ENCODE measurements at regions not wholly inside any gene's neighbourhood (a gene's known extent, or its start where the extent isn't known, plus 50 kb on each side); places are given as distances from the start of the nearest gene placed in this dataset.
A peak's percentile ranks its signal among the peaks of the same experiment; 100 is the strongest.

DNA sequence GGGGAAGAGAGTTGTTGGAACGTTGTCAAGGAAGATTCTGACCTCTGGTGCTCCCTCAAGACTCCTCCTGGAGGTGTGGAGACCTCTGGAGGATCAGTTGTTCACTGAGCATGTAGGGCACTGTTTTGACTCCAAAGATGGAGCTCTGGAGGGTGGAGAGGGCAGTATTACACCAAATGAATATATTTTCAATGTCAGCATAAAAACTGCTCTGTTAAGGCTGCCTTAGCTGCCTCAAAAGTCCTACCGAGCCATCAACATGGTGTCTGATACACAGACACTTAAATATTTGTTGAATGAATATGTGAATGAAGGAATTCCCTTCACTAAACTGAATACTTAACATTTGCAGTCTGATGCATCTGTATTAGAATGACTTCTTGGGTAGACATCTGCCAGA is 144.2 kb upstream of the SPON1 start:
- TF ChIP-seq POLR2A (IDR thresholded peaks at IDR 0.05), result no peak
- TF ChIP-seq, protein P1, sequence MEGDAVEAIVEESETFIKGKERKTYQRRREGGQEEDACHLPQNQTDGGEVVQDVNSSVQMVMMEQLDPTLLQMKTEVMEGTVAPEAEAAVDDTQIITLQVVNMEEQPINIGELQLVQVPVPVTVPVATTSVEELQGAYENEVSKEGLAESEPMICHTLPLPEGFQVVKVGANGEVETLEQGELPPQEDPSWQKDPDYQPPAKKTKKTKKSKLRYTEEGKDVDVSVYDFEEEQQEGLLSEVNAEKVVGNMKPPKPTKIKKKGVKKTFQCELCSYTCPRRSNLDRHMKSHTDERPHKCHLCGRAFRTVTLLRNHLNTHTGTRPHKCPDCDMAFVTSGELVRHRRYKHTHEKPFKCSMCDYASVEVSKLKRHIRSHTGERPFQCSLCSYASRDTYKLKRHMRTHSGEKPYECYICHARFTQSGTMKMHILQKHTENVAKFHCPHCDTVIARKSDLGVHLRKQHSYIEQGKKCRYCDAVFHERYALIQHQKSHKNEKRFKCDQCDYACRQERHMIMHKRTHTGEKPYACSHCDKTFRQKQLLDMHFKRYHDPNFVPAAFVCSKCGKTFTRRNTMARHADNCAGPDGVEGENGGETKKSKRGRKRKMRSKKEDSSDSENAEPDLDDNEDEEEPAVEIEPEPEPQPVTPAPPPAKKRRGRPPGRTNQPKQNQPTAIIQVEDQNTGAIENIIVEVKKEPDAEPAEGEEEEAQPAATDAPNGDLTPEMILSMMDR (IDR thresholded peaks at IDR 0.05), result no peak
- no peaks in the 10 kb centered on the region for H3K36me3 ChIP-seq
- H3K4me1 ChIP-seq, result no peaks in the 10 kb centered on the region
- H3K9me3 ChIP-seq, result peaks cover 0 to 5% (median 0%) of the 10 kb centered on the region in 3 donors
- H3K4me3 ChIP-seq, result no peak overlapping the region
- no peak for DNase-seq
- intact Hi-C loops (cut with DNase I), result no loop called here
- peaks cover 0 to 10% (median 0%) of the 10 kb centered on the region in 4 donors for H3K27me3 ChIP-seq
- H3K27ac ChIP-seq, result no peak overlapping the region
- WGBS, 2 donors, result 34 to 46% methylated on average over 2 of the region's 2 CpGs

DNA sequence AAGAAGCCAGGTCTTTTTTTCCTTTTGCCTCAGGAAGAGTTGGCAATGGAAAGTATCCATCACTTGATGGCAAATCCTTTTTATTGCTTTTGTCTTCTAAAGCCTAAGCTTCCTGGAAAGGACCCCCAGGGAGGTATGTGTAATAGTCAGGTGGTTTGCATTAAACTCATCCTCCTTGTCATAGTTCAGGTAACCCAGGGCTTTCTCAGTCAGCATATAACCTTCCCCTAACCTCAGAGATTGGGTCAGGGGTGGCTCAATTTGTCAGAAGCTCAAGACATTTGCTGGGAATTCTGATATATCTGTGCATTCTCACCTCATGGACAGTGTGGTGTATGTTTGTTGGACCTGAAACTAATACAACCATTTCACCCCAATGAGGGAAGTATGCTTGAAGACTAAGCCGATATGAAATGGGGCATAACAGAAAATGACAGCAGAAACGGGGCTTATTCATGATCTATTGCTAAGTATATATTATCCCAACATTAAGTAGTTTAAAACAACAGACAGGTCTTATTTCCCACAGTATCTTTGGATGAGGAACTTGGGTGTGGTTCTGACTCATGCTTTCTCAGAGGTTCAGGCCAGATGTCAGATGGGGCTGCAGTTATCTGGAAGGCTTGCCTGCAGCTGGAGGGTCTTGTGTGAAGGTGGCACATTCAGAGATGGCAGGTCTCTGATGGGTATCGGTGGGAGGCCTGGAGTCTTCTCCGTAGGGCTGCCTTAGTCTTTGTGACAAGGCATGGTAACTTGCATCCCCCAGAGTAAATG is 135.8 kb upstream of the SPON1 start:
- H3K9me3 ChIP-seq, result no peaks in the 10 kb centered on the region
- H3K36me3 ChIP-seq, result no peaks in the 10 kb centered on the region
- intact Hi-C loops (cut with DNase I), result no loop called here
- H3K4me3 ChIP-seq, result no peak overlapping the region
- TF ChIP-seq, protein P1 (IDR thresholded peaks at IDR 0.05), result no peak
- no peak for TF ChIP-seq POLR2A (IDR thresholded peaks at IDR 0.05)
- WGBS, 2 donors, result 41 to 46% methylated on average over 4 of the region's 4 CpGs
- no peak overlapping the region for H3K27ac ChIP-seq
- no peaks in the 10 kb centered on the region for H3K27me3 ChIP-seq
- H3K4me1 ChIP-seq, result peaks cover 0 to 19% (median 0%) of the 10 kb centered on the region in 3 donors
- no peak for DNase-seq

DNA sequence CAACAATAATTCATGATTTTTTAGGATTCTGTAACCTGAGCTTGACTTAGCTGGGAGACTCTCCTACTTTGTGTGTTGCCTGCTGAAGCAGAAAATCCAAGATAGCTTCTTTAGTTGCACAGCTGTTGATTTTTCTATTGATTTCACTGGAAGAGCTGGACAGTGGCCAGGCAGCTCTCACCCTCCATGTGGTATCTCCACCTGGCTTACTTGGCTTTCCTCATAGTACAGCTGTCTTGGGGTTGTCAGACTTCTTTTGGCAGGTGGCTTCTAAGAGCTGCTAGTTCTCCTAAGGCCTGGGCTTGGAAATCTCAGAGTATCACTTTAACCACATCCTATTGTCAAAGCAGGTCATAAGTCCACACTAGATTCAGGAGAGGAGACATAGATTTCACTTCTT is 130.8 kb upstream of the SPON1 start:
- DNase-seq, result no peak
- Histone ChIP-seq H3K9me3 (no peaks in the 10 kb centered on the region), H3K36me3 (no peaks in the 10 kb centered on the region), H3K27me3 (no peaks in the 10 kb centered on the region), H3K4me1 (peaks cover 0 to 14% (median 0%) of the 10 kb centered on the region in 3 donors), H3K27ac (no peak overlapping the region), H3K4me3 (no peak overlapping the region)
- intact Hi-C loops (cut with DNase I), result no loop called here
- no peak for TF ChIP-seq POLR2A (IDR thresholded peaks at IDR 0.05)
- TF ChIP-seq, protein P1 (IDR thresholded peaks at IDR 0.05), result no peak

DNA sequence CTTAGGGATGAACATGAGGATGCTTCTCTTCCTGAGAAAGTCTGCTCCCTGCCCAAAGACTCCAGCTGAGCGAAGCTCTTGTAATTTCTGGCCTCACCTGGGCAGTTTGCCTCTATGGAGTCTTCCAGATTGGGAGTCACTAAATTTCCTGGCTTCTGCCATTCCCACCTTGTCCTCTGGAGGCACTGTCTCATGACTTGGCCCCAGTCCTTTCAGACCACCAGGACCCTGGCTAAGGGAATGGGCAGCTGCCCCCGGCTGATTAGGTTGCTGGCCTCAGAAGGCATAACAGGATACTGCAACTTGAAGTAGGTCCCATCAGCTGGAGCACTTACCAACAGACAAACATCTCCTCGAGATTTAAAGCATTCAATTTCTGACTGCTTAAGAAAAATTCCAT is 128.1 kb upstream of the SPON1 start:
- Histone ChIP-seq H3K27ac (no peak overlapping the region), H3K36me3 (no peaks in the 10 kb centered on the region), H3K4me3 (no peak overlapping the region), H3K4me1 (peaks cover 0 to 10% (median 0%) of the 10 kb centered on the region in 3 donors), H3K27me3 (no peaks in the 10 kb centered on the region), H3K9me3 (no peaks in the 10 kb centered on the region)
- TF ChIP-seq, protein P1 (IDR thresholded peaks at IDR 0.05), result peak in 2 of 6 experiments; percentile 11 to 28
- no peak for TF ChIP-seq POLR2A (IDR thresholded peaks at IDR 0.05)
- intact Hi-C loops (cut with DNase I), result no loop called here
- 32 to 56% methylated on average over 2 of the region's 3 CpGs for WGBS, 2 donors
- no peak for DNase-seq

DNA sequence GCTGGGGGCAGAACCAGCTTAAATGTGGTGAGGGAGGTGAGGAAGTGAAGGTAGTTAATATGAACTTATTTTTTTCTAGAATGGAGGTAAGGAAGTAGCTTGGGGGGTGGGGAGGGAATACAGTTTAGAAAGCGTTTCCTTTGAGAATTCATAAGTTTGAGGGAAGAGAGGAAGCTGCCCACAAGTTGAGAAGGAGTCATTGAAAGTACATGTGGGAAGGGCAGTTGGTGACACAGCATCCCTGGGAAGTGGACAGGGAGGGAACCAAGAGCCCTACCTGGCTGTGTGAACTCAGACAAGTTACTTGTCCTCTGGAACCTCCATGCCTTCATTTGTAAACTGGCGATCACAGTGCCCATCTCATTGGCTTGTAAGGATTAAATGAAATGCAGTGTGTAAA is 125.9 kb upstream of the SPON1 start:
- no peak for TF ChIP-seq POLR2A (IDR thresholded peaks at IDR 0.05)
- TF ChIP-seq, protein P1 (IDR thresholded peaks at IDR 0.05), result no peak
- Histone ChIP-seq H3K4me3 (no peak overlapping the region), H3K27me3 (no peaks in the 10 kb centered on the region), H3K36me3 (no peaks in the 10 kb centered on the region), H3K4me1 (peaks cover 0 to 10% (median 0%) of the 10 kb centered on the region in 3 donors), H3K9me3 (no peaks in the 10 kb centered on the region), H3K27ac (no peak overlapping the region)
- 80 to 89% methylated on average over 2 of the region's 2 CpGs for WGBS, 2 donors
- no peak for DNase-seq
- intact Hi-C loops (cut with DNase I), result no loop called here

Measured in esophagus squamous epithelium (tissue), 5 donors.